ENCODE measurements at regions not wholly inside any gene's neighbourhood (a gene's known extent, or its start where the extent isn't known, plus 50 kb on each side); places are given as distances from the start of the nearest gene placed in this dataset.

- TF ChIP-seq, protein P1, sequence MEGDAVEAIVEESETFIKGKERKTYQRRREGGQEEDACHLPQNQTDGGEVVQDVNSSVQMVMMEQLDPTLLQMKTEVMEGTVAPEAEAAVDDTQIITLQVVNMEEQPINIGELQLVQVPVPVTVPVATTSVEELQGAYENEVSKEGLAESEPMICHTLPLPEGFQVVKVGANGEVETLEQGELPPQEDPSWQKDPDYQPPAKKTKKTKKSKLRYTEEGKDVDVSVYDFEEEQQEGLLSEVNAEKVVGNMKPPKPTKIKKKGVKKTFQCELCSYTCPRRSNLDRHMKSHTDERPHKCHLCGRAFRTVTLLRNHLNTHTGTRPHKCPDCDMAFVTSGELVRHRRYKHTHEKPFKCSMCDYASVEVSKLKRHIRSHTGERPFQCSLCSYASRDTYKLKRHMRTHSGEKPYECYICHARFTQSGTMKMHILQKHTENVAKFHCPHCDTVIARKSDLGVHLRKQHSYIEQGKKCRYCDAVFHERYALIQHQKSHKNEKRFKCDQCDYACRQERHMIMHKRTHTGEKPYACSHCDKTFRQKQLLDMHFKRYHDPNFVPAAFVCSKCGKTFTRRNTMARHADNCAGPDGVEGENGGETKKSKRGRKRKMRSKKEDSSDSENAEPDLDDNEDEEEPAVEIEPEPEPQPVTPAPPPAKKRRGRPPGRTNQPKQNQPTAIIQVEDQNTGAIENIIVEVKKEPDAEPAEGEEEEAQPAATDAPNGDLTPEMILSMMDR (IDR thresholded peaks at IDR 0.05) = no peak
- no peak for TF ChIP-seq POLR2A (IDR thresholded peaks at IDR 0.05; ENCODE audit: low read depth)
- no peak for TF ChIP-seq EP300 (IDR thresholded peaks at IDR 0.05)
Observed at GRCh38 chr11:127679816-127680545, 679.4 kb upstream of the KIRREL3 start.
